Ovary (tissue), 7 donors: ENCODE measurements at regions not wholly inside any gene's neighbourhood (a gene's known extent, or its start where the extent isn't known, plus 50 kb on each side); places are given as distances from the start of the nearest gene placed in this dataset.

Experiments
- DNase-seq, 5 donors: peaks; one replicate each; pipeline ENCODE4 v3.0.0-alpha.2; 2019 to 2020
- H3K27ac ChIP-seq, 2 donors: fragments of 200-600 bp; one replicate each; pipeline versions ENCODE4 v1.5.1 to v1.8.0; 2019 to 2022
- H3K27me3 ChIP-seq: fragments of 200-600 bp; one replicate; pipeline ENCODE4 v1.8.0; 2022
- H3K36me3 ChIP-seq: fragments of 200-600 bp; sonication (generic); one replicate; pipeline ENCODE4 v1.5.1; 2019
- H3K4me1 ChIP-seq: one replicate; pipeline ENCODE4 v1.8.1; 2013; ENCODE audit warnings: mild to moderate bottlenecking, moderate library complexity; ENCODE audit not compliant: insufficient read depth
- H3K4me3 ChIP-seq: fragments of 200-600 bp; sonication (generic); one replicate; pipeline ENCODE4 v1.5.1; 2017
- H3K9me3 ChIP-seq, 2 donors: fragments of 200-600 bp in 1 of 2; sonication (generic) in 1 of 2; one replicate each; pipeline versions ENCODE4 v1.5.1 to v1.8.1; 2013 to 2019; ENCODE audit warnings: mild to moderate bottlenecking in 1 of 2, moderate library complexity in 1 of 2
- EP300 ChIP-seq: sonication (generic); formaldehyde crosslinking; IDR thresholded peaks from one replicate; pipeline ENCODE4 v1.6.1; 2017; ENCODE audit warnings: antibody characterized with exemption
- POLR2A ChIP-seq: fragments of 450-650 bp; IDR thresholded peaks from one replicate; pipeline ENCODE4 v1.6.1; 2017; ENCODE audit warnings: antibody characterized with exemption, mild to moderate bottlenecking, moderate library complexity
- WGBS, 3 donors: extraction: QIAGEN DNeasy Blood & Tissue Kit in 1 of 3; methylation state at CpG; one replicate each; pipeline versions ENCODE4 v1.1.5 to v1.1.7; 2013 to 2017; 5-methylcytosine and 5-hydroxymethylcytosine counted together
- intact Hi-C, 4 donors: fragments of 100-400 bp; cut with DNase I; formaldehyde crosslinking; loops; one replicate each; pipeline versions ENCODE4 v1.11.0 to v1.15.1; 2022 to 2023
- TF ChIP-seq, protein P1 (sequence below), 3 donors: fragments of 450-650 bp in 2 of 3; fragments of 200-600 bp in 1 of 3; IDR thresholded peaks; one replicate each; pipeline versions ENCODE4 v1.5.1 to v1.8.0; 2016 to 2022; ENCODE audit warnings: antibody characterized with exemption in 3 of 3, mild to moderate bottlenecking in 1 of 3
- donor health status: DM: no; HTN: no; CAD: no; lungs with moderate emphysema.
- donor health status: DM: no; HTN: no; CAD: no.
- donor health status: Bipolar disorder and iron deficiency.
- donor health status: DM: no; HTN: no; CAD: no.
- donor health status: DM: yes; HTN: yes; CAD: no.

DNA sequence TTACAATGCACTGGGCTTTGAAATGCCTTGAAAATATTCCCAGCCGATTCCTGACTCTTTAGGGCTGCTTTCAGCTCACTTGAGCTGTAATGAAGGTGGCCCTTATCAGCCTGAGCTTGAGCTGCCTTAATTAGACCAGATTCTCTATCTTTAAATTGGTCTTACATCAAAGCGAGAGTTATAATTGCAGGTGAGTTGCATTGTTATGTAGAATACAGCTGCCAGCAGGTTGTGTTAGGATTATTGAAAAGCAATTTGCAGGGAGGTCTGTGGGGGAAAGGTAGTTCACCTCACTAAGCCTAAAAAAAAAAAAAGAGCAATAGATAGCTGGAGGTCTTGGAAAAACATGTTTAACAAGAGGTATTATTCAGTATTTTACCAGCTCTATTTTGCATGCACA, 142.2 kb upstream of the HABP2 start:
- H3K27me3 ChIP-seq = no peaks in the 10 kb centered on the region
- no peak overlapping the region for H3K4me3 ChIP-seq
- no peak for DNase-seq
- no peaks in the 10 kb centered on the region for H3K36me3 ChIP-seq
- no peaks in the 10 kb centered on the region for H3K9me3 ChIP-seq
- no peak for TF ChIP-seq POLR2A
- TF ChIP-seq, protein P1, sequence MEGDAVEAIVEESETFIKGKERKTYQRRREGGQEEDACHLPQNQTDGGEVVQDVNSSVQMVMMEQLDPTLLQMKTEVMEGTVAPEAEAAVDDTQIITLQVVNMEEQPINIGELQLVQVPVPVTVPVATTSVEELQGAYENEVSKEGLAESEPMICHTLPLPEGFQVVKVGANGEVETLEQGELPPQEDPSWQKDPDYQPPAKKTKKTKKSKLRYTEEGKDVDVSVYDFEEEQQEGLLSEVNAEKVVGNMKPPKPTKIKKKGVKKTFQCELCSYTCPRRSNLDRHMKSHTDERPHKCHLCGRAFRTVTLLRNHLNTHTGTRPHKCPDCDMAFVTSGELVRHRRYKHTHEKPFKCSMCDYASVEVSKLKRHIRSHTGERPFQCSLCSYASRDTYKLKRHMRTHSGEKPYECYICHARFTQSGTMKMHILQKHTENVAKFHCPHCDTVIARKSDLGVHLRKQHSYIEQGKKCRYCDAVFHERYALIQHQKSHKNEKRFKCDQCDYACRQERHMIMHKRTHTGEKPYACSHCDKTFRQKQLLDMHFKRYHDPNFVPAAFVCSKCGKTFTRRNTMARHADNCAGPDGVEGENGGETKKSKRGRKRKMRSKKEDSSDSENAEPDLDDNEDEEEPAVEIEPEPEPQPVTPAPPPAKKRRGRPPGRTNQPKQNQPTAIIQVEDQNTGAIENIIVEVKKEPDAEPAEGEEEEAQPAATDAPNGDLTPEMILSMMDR (IDR thresholded peaks at IDR 0.05) = no peak
- no peak for TF ChIP-seq EP300
- intact Hi-C loops = no loop called here
- WGBS, 3 donors = 52 to 71% (median 65%) methylated on average over 2 of the region's 2 CpGs
- no peaks in the 10 kb centered on the region for H3K4me1 ChIP-seq
- H3K27ac ChIP-seq = no peak overlapping the region

DNA sequence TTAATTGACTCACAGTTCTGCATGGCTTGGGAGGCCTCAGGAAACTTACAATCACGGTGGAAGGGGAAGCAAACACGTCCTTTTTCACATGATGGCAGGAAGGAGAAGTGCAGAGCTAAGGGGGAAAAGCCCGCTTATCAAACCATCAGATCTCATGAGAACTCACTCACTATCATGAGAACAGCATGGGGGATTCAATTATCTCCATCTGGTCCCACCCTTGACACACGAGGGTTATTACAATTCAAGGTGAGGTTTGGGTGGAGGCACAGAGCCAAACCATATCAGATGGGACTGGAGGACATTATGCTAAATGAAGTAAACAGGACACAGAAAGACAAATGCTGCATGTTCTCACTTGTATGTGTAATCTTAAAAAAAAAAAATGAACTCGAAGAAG, 141.4 kb upstream of the HABP2 start:
- H3K4me1 ChIP-seq = no peaks in the 10 kb centered on the region
- no peaks in the 10 kb centered on the region for H3K9me3 ChIP-seq
- no peak overlapping the region for H3K4me3 ChIP-seq
- 38 to 57% (median 44%) methylated on average over 5 of the region's 5 CpGs for WGBS, 3 donors
- TF ChIP-seq, protein P1 (IDR thresholded peaks at IDR 0.05) = no peak
- TF ChIP-seq EP300 = no peak
- no peak for TF ChIP-seq POLR2A
- DNase-seq = no peak
- no peaks in the 10 kb centered on the region for H3K36me3 ChIP-seq
- intact Hi-C loops = no loop called here
- no peak overlapping the region for H3K27ac ChIP-seq
- no peaks in the 10 kb centered on the region for H3K27me3 ChIP-seq

DNA sequence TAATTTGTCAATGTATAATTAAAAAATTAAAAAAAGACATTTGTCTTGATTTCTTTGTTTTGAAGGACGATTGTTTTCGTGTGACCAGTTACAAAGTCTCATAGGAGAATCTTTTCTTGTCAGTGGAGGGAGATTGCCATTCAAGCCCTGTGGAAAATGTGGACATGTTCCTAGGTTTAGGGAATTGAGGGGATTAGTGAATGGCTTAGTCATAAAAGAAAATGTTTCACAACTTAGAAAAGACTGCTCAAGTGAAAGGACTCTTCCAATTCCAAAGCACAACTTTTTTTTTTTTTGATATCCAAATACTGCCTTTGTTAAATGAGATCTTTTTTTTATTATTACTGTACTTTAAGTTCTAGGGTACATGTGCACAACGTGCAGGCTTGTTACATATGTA, 140.7 kb upstream of the HABP2 start:
- TF ChIP-seq, protein P1 (IDR thresholded peaks at IDR 0.05) = no peak
- TF ChIP-seq POLR2A (no peak), EP300 (no peak)
- 77 to 83% (median 80%) methylated on average over 3 of the region's 3 CpGs for WGBS, 3 donors
- H3K9me3 ChIP-seq = no peaks in the 10 kb centered on the region
- DNase-seq = no peak
- no peaks in the 10 kb centered on the region for H3K27me3 ChIP-seq
- no peaks in the 10 kb centered on the region for H3K36me3 ChIP-seq
- H3K4me1 ChIP-seq = no peaks in the 10 kb centered on the region
- intact Hi-C loops = no loop called here
- H3K27ac ChIP-seq = no peak overlapping the region
- no peak overlapping the region for H3K4me3 ChIP-seq

DNA sequence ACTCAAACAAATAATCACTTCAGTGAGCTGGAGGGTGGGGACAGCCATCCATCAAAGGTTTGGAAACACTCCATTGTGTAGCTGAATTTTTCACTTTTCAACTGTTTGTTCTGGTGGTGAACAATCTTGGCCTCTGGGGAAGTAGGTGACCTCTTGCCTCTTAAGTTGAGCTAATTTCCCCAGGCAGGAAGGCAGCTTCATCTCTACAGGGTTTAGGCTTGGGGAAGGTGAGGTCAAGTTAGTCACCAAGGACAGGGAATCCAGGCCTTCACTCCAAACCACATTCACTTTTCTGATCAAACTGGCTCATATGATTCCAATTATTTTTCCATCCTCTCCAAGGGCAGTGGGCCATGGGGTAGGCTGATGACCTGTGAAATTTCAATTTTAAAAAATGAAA, 138.3 kb upstream of the HABP2 start:
- no peaks in the 10 kb centered on the region for H3K36me3 ChIP-seq
- no peaks in the 10 kb centered on the region for H3K27me3 ChIP-seq
- H3K9me3 ChIP-seq = no peaks in the 10 kb centered on the region
- intact Hi-C loops = no loop called here
- TF ChIP-seq EP300 = no peak
- TF ChIP-seq POLR2A = no peak
- TF ChIP-seq, protein P1 (IDR thresholded peaks at IDR 0.05) = no peak
- no peaks in the 10 kb centered on the region for H3K4me1 ChIP-seq
- H3K4me3 ChIP-seq = no peak overlapping the region
- H3K27ac ChIP-seq = no peak overlapping the region
- DNase-seq = no peak

DNA sequence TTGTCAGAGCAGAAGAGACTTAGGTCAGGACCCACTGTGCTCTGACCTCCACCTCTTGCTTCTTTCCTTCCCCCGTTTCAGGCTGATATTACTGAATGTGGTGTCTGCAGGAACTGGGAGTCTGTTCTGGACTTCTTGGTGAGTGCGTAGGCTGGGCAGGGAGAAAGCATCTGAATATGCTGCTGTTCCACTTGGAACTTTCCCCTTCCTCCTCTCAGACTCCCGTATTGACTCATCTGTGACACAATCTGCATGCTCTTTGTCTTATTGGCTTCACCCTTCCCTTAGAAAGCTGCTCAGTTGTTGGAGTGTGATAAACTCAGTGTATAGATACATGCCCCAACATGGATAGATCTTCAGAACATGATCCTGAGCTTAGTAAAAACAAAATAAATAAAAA, 137.6 kb upstream of the HABP2 start:
- Histone ChIP-seq H3K4me1 (no peaks in the 10 kb centered on the region), H3K4me3 (no peak overlapping the region), H3K27me3 (no peaks in the 10 kb centered on the region), H3K27ac (no peak overlapping the region), H3K9me3 (no peaks in the 10 kb centered on the region), H3K36me3 (no peaks in the 10 kb centered on the region)
- DNase-seq = no peak
- TF ChIP-seq, protein P1 (IDR thresholded peaks at IDR 0.05) = no peak
- no peak for TF ChIP-seq POLR2A
- 57 to 63% (median 61%) methylated on average over 3 of the region's 3 CpGs for WGBS, 3 donors
- intact Hi-C loops = no loop called here
